A673 (cell line): ENCODE measurements at regions not wholly inside any gene's neighbourhood (a gene's known extent, or its start where the extent isn't known, plus 50 kb on each side); places are given as distances from the start of the nearest gene placed in this dataset.

Experiments used
- EZH2 ChIP-seq: fragments of 200-600 bp; sonication (generic); IDR thresholded peaks from 2 replicates; pipeline ENCODE4 v1.6.1; 2017; ENCODE audit warnings: borderline replicate concordance, low read depth, mild to moderate bottlenecking, mixed read lengths, antibody characterized with exemption, low read length; ENCODE audit not compliant: poor library complexity, severe bottlenecking
- TF ChIP-seq, protein P1 (sequence below): fragments of 300-800, 200-600 bp; sonication (generic); conservative IDR thresholded peaks from 2 replicates; pipeline ENCODE4 v1.5.1; 2017; ENCODE audit warnings: low read depth, mild to moderate bottlenecking, antibody characterized with exemption, low read length, moderate library complexity, mixed read lengths

DNA sequence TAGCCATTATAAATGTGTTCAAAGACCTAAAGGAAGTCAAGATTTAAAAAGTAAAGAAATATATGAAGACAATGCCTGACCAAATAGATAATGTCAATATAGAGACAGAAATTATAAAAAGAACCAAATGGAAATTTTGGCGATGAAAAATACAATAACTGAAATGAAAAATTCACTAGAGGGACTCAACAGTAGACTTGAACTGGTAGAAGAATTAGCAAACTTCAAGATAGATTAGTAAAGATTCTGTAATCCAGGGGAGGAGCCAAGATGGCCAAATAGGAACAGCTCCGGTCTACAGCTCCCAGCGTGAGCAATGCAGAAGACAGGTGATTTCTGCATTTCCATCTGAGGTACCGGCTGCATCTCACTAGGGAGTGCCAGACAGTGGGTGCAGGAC, 433.2 kb downstream of the HINT1 start:
- TF ChIP-seq, protein P1, sequence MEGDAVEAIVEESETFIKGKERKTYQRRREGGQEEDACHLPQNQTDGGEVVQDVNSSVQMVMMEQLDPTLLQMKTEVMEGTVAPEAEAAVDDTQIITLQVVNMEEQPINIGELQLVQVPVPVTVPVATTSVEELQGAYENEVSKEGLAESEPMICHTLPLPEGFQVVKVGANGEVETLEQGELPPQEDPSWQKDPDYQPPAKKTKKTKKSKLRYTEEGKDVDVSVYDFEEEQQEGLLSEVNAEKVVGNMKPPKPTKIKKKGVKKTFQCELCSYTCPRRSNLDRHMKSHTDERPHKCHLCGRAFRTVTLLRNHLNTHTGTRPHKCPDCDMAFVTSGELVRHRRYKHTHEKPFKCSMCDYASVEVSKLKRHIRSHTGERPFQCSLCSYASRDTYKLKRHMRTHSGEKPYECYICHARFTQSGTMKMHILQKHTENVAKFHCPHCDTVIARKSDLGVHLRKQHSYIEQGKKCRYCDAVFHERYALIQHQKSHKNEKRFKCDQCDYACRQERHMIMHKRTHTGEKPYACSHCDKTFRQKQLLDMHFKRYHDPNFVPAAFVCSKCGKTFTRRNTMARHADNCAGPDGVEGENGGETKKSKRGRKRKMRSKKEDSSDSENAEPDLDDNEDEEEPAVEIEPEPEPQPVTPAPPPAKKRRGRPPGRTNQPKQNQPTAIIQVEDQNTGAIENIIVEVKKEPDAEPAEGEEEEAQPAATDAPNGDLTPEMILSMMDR, result no peak
- no peak for TF ChIP-seq EZH2
